H1 (cell line): ENCODE measurements at regions not wholly inside any gene's neighbourhood (a gene's known extent, or its start where the extent isn't known, plus 50 kb on each side); places are given as distances from the start of the nearest gene placed in this dataset.

Experiments used
- CREB1 ChIP-seq: IDR thresholded peaks from 2 replicates; pipeline ENCODE4 v1.6.1; 2012; ENCODE audit warnings: inconsistent platforms
- EP300 ChIP-seq, 2 experiments: IDR thresholded peaks; 1 replicate in 1 of 2; 2 replicates in 1 of 2; pipeline ENCODE4 v1.6.1; 2011 to 2012; ENCODE audit warnings: low read depth in 2 of 2, low read length in 2 of 2, mild to moderate bottlenecking in 2 of 2, borderline replicate concordance in 1 of 2, inconsistent platforms in 1 of 2, moderate library complexity in 1 of 2
- HDAC6 ChIP-seq: IDR thresholded peaks from one replicate; pipeline ENCODE4 v1.7.1; 2012; ENCODE audit warnings: low read depth, mild to moderate bottlenecking, inconsistent platforms, low read length, moderate library complexity
- RFX5 ChIP-seq: IDR thresholded peaks from 2 replicates; pipeline ENCODE4 v1.6.1; 2011; ENCODE audit warnings: low read depth, low read length, improper control_type of control experiment, borderline replicate concordance
- SIN3A ChIP-seq, 2 experiments: IDR thresholded peaks in 1 of 2; conservative IDR thresholded peaks in 1 of 2; 2 replicates each; pipeline ENCODE4 v1.6.1; 2011 to 2012; ENCODE audit warnings: low read length in 2 of 2, improper control_type of control experiment in 1 of 2, low read depth in 1 of 2, mild to moderate bottlenecking in 1 of 2
- TAF1 ChIP-seq: IDR thresholded peaks from 2 replicates; pipeline ENCODE4 v1.6.1; 2011; ENCODE audit warnings: mild to moderate bottlenecking, low read depth, low read length
- ZNF274 ChIP-seq: IDR thresholded peaks from 2 replicates; pipeline ENCODE4 v1.7.0; 2012; ENCODE audit warnings: low read length, borderline replicate concordance; ENCODE audit errors: extremely low read depth
- TF ChIP-seq, protein P1 (sequence below): IDR thresholded peaks from 2 replicates; pipeline ENCODE4 v1.6.1; 2012; ENCODE audit warnings: inconsistent platforms

DNA sequence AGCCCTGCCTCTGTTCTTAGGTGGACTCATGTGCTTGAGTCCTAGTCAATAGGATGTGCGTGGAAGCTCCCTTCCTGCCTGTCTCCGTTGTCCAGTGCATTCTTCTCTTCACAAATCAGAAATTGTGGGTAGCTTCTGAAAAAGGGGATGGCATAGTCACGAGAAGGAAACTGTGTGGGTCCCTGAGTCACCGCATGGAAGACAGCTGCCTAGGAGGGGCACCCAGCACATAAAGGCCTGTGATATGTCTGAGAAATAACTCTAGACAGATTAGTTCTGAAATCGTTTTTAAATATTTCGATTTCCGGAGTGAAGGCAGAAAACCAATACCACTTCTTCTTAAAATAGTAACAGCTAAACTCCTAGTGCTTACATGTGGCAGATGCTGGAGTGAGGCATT is 974.4 kb downstream of the BCL11B start:
- TF ChIP-seq TAF1 (no peak), HDAC6 (no peak), EP300 (IDR thresholded peaks at IDR 0.05; ENCODE audit: borderline replicate concordance in 1 of 2, low read depth in 2 of 2, low read length in 2 of 2) (no peak), RFX5 (no peak), ZNF274 (no peak), CREB1 (no peak), SIN3A (conservative IDR thresholded peaks at IDR 0.05 in 1 of 2, IDR thresholded peaks at IDR 0.05 in 1 of 2; ENCODE audit: low read depth in 1 of 2, low read length in 2 of 2) (no peak)
- TF ChIP-seq, protein P1, sequence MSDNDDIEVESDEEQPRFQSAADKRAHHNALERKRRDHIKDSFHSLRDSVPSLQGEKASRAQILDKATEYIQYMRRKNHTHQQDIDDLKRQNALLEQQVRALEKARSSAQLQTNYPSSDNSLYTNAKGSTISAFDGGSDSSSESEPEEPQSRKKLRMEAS: no peak
